Karpas-422 (cell line): ENCODE measurements at regions not wholly inside any gene's neighbourhood (a gene's known extent, or its start where the extent isn't known, plus 50 kb on each side); places are given as distances from the start of the nearest gene placed in this dataset.

Experiments used
- DNase-seq: peaks from one replicate; pipeline ENCODE4 v3.0.0-alpha.2; 2015
- H2AFZ ChIP-seq: fragments of 200-600 bp; sonication (generic); 2 replicates; pipeline ENCODE4 v1.6.1; 2014; ENCODE audit warnings: antibody characterized with exemption, low read length, mixed read lengths
- H3K27ac ChIP-seq: fragments of 200-600 bp; sonication (generic); 2 replicates; pipeline ENCODE4 v1.5.1; 2014; ENCODE audit warnings: mild to moderate bottlenecking, low read length, moderate library complexity
- H3K27me3 ChIP-seq: fragments of 200-600 bp; sonication (generic); 2 replicates; pipeline ENCODE4 v1.6.1; 2014; ENCODE audit warnings: low read length, mixed read lengths
- H3K36me3 ChIP-seq: fragments of 200-600 bp; sonication (generic); 2 replicates; pipeline ENCODE4 v1.6.1; 2014; ENCODE audit warnings: low read length, mixed read lengths; ENCODE audit not compliant: insufficient read depth
- H3K4me1 ChIP-seq: fragments of 200-600 bp; sonication (generic); 2 replicates; pipeline ENCODE4 v1.6.1; 2014; ENCODE audit warnings: mild to moderate bottlenecking, low read length, mixed read lengths
- H3K4me2 ChIP-seq: fragments of 200-600 bp; sonication (generic); 2 replicates; pipeline ENCODE4 v1.6.1; 2014; ENCODE audit warnings: low read length, low read depth, mild to moderate bottlenecking; ENCODE audit not compliant: poor library complexity, severe bottlenecking
- H3K4me3 ChIP-seq: fragments of 200-600 bp; sonication (generic); 2 replicates; pipeline ENCODE4 v1.5.1; 2014; ENCODE audit warnings: mild to moderate bottlenecking, antibody characterized with exemption, low read length, mixed read lengths
- H3K79me2 ChIP-seq: fragments of 200-600 bp; sonication (generic); 2 replicates; pipeline ENCODE4 v1.6.1; 2014; ENCODE audit warnings: mild to moderate bottlenecking, low read length, mixed read lengths
- H3K9ac ChIP-seq: fragments of 200-600 bp; sonication (generic); 2 replicates; pipeline ENCODE4 v1.6.0; 2014; ENCODE audit warnings: low read length
- H3K9me2 ChIP-seq: fragments of 200-600 bp; sonication (generic), shearing (Covaris generic); replicated peaks from 2 replicates; pipeline ENCODE4 v1.6.0; 2014; ENCODE audit warnings: mild to moderate bottlenecking, low read length, moderate library complexity; ENCODE audit not compliant: insufficient read depth
- H3K9me3 ChIP-seq: fragments of 300-700, 200-600 bp; sonication (generic); 2 replicates; pipeline ENCODE4 v1.6.1; 2014; ENCODE audit warnings: low read length, mixed read lengths
- H4K20me1 ChIP-seq: fragments of 200-600 bp; sonication (generic); 2 replicates; pipeline ENCODE4 v1.6.1; 2014; ENCODE audit warnings: mild to moderate bottlenecking, antibody characterized with exemption, low read length, low read depth; ENCODE audit not compliant: insufficient read depth

DNA sequence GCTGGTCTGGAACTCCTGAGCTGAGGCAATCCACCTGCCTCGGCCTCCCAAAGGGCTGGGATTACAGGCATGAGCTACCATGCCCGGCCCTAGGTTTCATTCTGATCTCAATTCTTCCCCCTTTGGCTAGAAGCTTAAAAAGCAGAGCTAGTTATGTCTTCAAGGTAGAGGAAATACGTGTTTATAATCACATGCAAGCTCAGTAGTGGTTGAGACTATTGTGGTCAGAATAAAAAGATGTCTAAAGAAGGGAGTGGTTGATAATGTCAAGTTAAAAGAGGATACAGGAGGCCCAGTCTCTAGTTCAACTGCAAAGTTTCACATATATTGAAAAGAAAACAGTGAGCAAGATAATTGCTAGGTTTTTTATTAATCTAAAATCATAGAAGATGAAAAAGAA, 807.8 kb upstream of the ACVR2A start:
- no peaks in the 10 kb centered on the region for H4K20me1 ChIP-seq
- no peak overlapping the region for H3K4me3 ChIP-seq
- no peak overlapping the region for H3K27ac ChIP-seq
- H3K9ac ChIP-seq: no peak overlapping the region
- peaks cover 2% of the 10 kb centered on the region; the same call in 1 of the 2 replicates for H3K27me3 ChIP-seq
- H3K4me2 ChIP-seq: no peak overlapping the region
- DNase-seq: no peak
- no peaks in the 10 kb centered on the region for H3K9me3 ChIP-seq
- H3K79me2 ChIP-seq: no peaks in the 10 kb centered on the region
- H2AFZ ChIP-seq: no peak overlapping the region
- no peaks in the 10 kb centered on the region for H3K36me3 ChIP-seq
- no peaks in the 10 kb centered on the region for H3K9me2 ChIP-seq
- no peaks in the 10 kb centered on the region for H3K4me1 ChIP-seq

DNA sequence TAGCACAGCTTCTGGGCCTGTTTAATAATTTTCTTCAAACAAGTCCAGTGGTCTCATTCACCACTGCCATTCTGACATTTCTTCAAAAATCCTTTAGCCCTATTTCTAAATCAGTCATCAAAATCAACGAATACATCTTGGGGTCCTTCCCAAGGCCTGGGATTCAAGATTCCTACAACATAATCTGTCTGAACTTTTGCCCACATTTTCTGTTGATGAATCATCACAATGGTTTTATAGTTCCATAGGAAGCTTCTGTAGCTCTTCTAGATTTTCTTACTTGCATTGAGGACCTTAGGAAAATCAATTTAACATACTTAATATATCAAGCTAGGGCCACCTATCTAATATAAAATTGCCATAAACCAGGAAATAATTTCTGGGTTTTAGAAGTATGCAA, 811.8 kb upstream of the ACVR2A start:
- no peak for DNase-seq
- Histone ChIP-seq H3K79me2 (no peaks in the 10 kb centered on the region), H3K4me3 (no peak overlapping the region), H4K20me1 (no peaks in the 10 kb centered on the region), H3K36me3 (no peaks in the 10 kb centered on the region), H3K4me1 (no peaks in the 10 kb centered on the region), H3K4me2 (no peak overlapping the region), H3K27me3 (no peaks in the 10 kb centered on the region), H3K9me2 (no peaks in the 10 kb centered on the region), H3K9ac (no peak overlapping the region), H3K9me3 (no peaks in the 10 kb centered on the region), H3K27ac (no peak overlapping the region), H2AFZ (no peak overlapping the region)

DNA sequence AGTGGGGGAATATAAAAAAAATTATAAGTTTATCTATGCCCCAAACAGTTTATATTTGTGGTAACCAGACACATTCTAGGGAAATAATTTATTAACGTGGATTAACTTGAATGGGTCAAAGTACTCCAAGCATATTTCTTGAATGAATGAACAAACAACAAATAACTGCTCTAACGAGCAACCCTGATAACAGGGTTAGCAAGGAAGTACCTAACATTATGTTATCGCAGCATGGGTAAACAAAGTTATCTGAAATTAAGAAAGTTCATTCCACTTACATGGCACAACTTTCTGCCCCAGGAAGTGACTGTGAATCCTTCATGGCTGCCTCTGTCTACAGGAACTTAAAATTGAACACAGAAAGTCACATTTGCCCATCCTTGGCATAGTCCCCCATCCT, 812.9 kb upstream of the ACVR2A start:
- Histone ChIP-seq H3K9ac (no peak overlapping the region), H3K4me3 (no peak overlapping the region), H2AFZ (no peak overlapping the region), H3K4me2 (no peak overlapping the region), H4K20me1 (no peaks in the 10 kb centered on the region), H3K27me3 (no peaks in the 10 kb centered on the region), H3K36me3 (no peaks in the 10 kb centered on the region), H3K9me2 (no peaks in the 10 kb centered on the region), H3K27ac (no peak overlapping the region), H3K79me2 (no peaks in the 10 kb centered on the region), H3K9me3 (no peaks in the 10 kb centered on the region), H3K4me1 (no peaks in the 10 kb centered on the region)
- DNase-seq: no peak

DNA sequence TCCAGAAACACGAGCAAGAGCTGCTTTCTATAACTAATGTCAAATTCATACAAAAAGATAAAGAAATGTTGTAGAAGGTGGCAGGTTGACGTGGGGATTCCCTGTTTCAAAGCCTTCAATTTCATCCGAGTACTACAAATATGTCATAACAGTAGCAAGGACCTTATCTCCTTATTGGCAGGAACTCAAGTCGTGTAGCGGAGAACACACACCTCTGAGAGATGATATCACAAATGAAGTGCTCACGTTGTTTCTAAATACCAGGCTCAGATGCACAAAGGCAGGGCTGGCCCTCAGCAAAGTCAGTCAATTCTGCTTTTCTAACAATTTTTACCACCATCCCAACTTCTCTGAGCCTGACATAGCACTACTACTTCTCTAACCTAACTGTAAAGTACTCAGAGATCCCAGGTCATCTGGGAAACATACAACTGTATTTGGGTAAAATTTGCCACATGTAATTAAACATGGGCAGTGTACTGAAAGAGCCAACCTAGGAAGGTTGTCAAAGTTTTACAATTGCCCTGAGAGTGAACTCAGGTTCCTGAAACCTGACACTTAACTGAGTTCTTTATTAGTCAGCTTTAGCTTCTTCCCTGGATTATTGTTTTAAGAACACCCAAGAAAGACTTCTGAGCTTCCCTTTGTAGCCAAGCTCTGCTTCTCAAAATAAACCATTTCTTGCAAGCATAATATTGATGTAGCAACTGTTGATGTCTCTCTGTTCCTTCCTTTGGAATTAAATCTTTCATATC, 813.7 kb upstream of the ACVR2A start:
- Histone ChIP-seq H3K27me3 (no peaks in the 10 kb centered on the region), H2AFZ (no peak overlapping the region), H3K4me2 (no peak overlapping the region), H3K36me3 (no peaks in the 10 kb centered on the region), H3K9me3 (no peaks in the 10 kb centered on the region), H3K79me2 (no peaks in the 10 kb centered on the region), H3K9ac (no peak overlapping the region), H3K4me1 (no peaks in the 10 kb centered on the region), H4K20me1 (no peaks in the 10 kb centered on the region), H3K27ac (no peak overlapping the region), H3K4me3 (no peak overlapping the region), H3K9me2 (no peaks in the 10 kb centered on the region)
- no peak for DNase-seq

DNA sequence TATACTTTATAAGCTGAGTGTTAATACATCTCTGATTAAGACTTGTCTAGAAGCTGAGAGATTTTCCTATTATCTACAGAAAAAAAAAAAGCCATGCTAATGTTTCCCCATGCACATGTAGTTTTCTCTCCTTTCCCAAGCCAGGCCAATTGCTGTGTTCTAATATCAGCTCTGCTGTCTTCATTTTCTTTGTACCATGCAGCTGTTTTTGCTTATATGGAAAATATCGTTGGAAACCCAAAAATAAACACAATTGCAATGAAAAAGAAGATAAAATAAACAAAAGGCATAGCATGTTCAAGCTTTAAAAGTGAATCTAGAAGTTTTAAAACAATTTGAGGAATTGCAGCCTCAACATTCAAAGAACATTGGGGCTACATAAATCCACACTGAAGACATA, 817.4 kb upstream of the ACVR2A start:
- Histone ChIP-seq H3K9me3 (no peaks in the 10 kb centered on the region), H3K9me2 (no peaks in the 10 kb centered on the region), H3K79me2 (no peaks in the 10 kb centered on the region), H2AFZ (no peak overlapping the region), H4K20me1 (no peaks in the 10 kb centered on the region), H3K9ac (no peak overlapping the region), H3K27me3 (no peaks in the 10 kb centered on the region), H3K27ac (no peak overlapping the region), H3K4me2 (no peak overlapping the region), H3K4me3 (no peak overlapping the region), H3K4me1 (no peaks in the 10 kb centered on the region), H3K36me3 (no peaks in the 10 kb centered on the region)
- no peak for DNase-seq

DNA sequence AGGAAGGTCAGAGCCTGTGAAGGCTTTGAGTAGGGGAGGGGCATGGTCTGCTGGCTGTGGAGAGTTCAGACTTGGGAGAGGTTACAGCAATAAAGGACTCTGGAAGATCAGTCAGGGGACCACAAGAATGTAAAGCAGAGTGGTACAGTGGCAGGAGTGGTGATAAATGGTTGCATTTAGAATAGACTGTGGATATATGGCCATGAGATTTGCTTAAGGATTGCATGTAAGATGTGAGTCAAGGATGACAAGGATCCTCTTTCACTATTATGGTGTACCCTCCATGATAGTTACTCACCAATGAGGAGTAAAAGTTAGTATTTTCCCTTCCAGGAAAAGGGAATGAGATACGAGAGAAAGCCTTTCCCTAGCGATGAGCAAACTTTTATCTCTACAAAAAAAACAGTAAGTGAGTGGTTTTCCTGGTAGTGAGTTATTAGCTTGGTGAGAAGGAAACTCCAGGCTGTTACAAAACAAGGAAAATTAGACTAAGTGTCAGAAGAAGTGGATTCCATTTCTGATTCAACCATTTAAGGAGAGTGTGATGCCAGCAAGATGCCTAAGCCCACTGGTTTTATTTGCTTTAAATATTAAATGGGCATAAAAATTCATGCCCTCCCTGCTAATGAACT, 818.0 kb upstream of the ACVR2A start:
- no peak overlapping the region for H3K4me3 ChIP-seq
- DNase-seq: no peak
- no peak overlapping the region for H2AFZ ChIP-seq
- no peak overlapping the region for H3K9ac ChIP-seq
- no peaks in the 10 kb centered on the region for H3K79me2 ChIP-seq
- H3K27me3 ChIP-seq: no peaks in the 10 kb centered on the region
- no peak overlapping the region for H3K27ac ChIP-seq
- no peaks in the 10 kb centered on the region for H3K4me1 ChIP-seq
- no peaks in the 10 kb centered on the region for H3K36me3 ChIP-seq
- H3K4me2 ChIP-seq: no peak overlapping the region
- H3K9me3 ChIP-seq: 0 out of 2 replicates have a peak, but pooled peaks cover 4% of the 10 kb centered on the region
- H4K20me1 ChIP-seq: no peaks in the 10 kb centered on the region
- H3K9me2 ChIP-seq: no peaks in the 10 kb centered on the region

DNA sequence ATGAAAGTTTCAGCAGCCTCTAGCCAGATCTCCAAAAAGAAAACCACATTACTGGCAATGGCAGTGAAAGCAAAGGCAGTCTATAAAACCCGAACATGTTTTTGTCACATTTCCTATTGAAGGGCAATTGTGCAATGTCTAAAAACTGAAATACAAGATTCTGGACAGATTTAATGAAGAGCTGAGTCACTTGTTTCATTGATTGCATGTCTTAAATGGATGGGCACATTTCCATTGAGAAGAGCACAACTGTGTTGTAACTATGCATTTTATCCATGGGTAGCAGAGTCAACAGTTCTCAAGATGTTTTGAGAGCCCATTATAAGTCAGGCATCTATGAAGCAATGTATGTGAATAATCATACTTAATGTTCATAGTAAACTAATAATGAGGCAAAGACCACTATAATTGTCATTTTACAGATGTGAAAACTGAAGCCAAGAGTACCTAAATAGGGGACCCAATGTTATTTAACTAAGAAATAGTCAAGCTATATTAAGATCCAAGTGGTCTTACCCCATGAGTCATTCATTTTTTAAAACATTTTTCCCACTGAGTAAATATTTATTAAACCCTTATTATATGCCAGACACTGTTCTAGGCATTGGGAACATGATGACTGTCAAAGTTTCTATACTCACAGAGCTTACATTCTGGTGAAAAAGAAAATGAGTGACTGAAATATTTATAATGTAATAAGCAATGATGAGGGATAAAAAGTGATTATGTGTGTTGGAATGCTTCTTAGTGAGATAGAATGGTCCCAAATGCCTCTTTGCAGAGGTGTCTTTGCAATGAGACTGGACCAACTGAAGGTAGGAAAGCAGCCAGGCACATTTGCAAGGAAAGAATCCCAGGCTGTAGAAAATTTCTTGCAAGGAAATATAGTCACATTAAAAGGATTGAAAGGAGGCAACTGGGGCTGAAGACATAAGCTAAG, 818.9 kb upstream of the ACVR2A start:
- Histone ChIP-seq H3K4me2 (no peak overlapping the region), H3K4me3 (no peak overlapping the region), H3K9me2 (no peaks in the 10 kb centered on the region), H3K4me1 (no peaks in the 10 kb centered on the region), H3K9me3 (0 out of 2 replicates have a peak, but pooled peaks cover 4% of the 10 kb centered on the region), H3K27me3 (no peaks in the 10 kb centered on the region), H3K36me3 (no peaks in the 10 kb centered on the region), H3K9ac (no peak overlapping the region), H3K27ac (no peak overlapping the region), H2AFZ (no peak overlapping the region), H4K20me1 (no peaks in the 10 kb centered on the region), H3K79me2 (no peaks in the 10 kb centered on the region)
- no peak for DNase-seq

DNA sequence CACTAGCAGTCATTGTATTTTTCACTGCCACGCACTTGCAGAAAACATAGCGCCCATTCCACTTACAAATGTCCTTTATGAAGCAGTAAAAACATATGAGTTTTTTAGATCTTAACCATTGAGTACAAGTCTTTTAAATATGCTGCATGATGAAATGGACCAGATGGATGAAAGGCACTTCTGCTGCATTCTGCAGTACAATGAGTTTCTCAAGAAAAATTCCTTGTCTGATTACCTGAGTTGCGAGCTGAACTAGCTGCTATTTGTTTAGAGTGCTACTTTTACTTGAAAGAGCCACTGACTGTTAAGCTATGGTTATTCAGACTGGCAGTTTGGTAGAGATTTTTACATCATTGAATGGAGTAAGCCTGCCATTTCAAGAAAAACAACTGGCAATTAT, 825.5 kb upstream of the ACVR2A start:
- H3K27ac ChIP-seq: no peak overlapping the region
- DNase-seq: no peak

More for the DNA sequence above, 825.5 kb upstream of the ACVR2A start:
- H2AFZ ChIP-seq: no peak overlapping the region
- H3K4me2 ChIP-seq: no peak overlapping the region
- H3K79me2 ChIP-seq: no peaks in the 10 kb centered on the region
- 0 out of 2 replicates have a peak, but pooled peaks cover 4% of the 10 kb centered on the region for H3K9me3 ChIP-seq
- H3K4me3 ChIP-seq: no peak overlapping the region
- no peaks in the 10 kb centered on the region for H3K4me1 ChIP-seq
- 0 out of 2 replicates have a peak, but pooled peaks cover 2% of the 10 kb centered on the region for H3K9me2 ChIP-seq
- H3K27me3 ChIP-seq: no peaks in the 10 kb centered on the region
- no peak overlapping the region for H3K9ac ChIP-seq
- H3K36me3 ChIP-seq: no peaks in the 10 kb centered on the region
- H4K20me1 ChIP-seq: no peaks in the 10 kb centered on the region
